ENCODE measurements at regions not wholly inside any gene's neighbourhood (a gene's known extent, or its start where the extent isn't known, plus 50 kb on each side); places are given as distances from the start of the nearest gene placed in this dataset.
"Not testable (repeated sequence)": the region's sequence is repeated elsewhere in the genome, so short reads cannot be mapped to it uniquely, and the experiment has no call there.

- not testable (repeated sequence) for DNase-seq
These were observed 389.2 kb downstream of the SRGAP2C start for GRCh38 chr1:121573881-121574504.

DNA sequence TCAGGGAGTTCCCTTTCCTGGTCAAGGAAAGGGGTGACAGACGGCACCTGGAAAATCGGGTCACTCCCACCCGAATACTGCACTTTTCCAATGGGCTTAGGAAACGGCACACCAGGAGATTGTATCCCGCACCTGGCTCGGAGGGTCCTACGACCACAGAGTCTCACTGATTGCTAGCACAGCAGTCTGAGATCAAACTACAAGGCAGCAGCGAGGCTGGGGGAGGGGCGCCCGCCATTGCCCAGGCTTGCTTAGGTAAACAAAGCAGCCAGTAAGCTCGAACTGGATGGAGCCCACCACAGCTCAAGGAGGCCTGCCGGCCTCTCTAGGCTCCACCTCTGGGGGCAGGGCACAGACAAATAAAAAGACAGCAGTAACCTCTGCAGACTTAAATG lies 389.7 kb downstream of the SRGAP2C start:
- not testable (repeated sequence) for DNase-seq

GRCh38 chr1:121582898-121583297 lies 398.1 kb downstream of the SRGAP2C start:
- DNase-seq, result not testable (repeated sequence)

GRCh38 chr1:121586369-121587229 lies 401.8 kb downstream of the SRGAP2C start:
- no peak for DNase-seq

DNA sequence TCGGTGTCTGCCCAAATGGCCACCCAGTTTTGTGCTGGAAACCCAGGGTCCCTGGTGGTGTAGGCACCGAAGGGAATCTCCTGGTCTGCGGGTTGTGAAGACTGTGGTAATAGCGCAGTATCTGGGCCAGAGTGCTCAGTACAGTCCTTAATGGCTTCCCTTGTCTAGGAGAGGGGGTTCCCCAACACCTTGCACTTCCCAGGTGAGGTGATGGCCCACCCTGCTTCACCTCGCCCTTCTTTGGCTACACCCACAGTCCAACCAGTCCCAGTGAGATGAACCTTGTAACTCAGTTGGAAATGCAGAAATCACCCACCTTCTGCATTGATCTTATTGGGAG lies 402.4 kb downstream of the SRGAP2C start:
- no peak for DNase-seq

DNA sequence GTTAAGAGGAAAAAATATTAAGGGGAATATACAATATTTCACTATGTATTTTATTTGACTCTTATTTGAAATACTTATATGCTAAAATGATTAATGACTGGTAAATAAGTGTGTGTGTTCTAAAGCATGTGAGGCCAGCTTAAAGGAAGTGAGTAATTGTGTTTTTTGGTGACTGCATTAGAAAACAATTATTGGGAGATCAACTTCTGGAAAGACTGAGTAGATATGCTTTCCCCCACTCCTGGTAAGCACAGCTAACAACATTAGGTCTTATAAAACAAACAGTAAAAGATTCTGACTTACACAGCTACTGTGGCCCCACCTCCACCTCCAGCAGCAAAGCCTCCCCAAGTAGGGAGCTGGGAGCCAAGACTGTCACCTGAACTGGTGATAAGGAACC lies 403.0 kb downstream of the SRGAP2C start:
- DNase-seq, result no peak

DNA sequence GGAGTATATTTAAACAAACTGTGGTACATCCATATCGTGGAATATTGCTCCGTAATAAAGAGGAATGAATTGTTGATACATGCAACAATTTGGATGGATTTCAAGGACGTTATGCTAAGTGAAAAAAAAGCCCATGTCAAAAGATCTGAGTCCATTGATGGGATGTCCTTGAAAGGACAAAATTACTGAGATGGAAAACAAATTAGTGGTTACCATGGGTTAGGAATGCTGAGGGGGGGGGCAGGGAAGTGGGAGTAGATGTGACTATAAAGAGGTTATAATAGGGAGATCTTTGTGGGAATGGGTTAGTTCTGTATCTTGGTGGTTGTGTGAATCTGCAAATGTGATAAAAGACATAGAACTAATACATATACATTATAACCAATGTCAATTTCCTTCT lies 409.3 kb downstream of the SRGAP2C start:
- no peak for DNase-seq

DNA sequence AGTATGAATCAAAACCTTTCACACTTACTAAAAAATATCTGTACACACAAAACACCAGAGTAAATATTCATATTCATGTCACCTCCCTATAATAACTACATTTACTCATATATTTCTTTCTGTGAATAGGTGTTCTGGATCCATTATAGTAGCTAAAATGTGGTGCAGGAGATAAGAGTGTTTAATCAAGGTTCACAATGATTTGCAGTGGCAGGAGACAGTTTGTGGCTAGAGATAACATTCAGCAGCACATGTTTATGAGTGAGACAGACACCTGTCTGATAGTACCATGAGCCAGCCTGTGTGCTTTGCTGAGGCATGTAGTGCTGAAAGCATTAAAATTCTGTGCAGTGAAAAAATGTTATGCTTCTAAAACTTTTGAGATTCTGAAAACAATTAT lies 410.3 kb downstream of the SRGAP2C start:
- DNase-seq, result no peak

- DNase-seq, result not testable (repeated sequence)
These were observed 420.2 kb downstream of the SRGAP2C start for GRCh38 chr1:121604843-121605444.

GRCh38 chr1:121607499-121607898 lies 422.7 kb downstream of the SRGAP2C start:
- not testable (repeated sequence) for DNase-seq
